Progenitor cell of endocrine pancreas (in vitro differentiated cells): ENCODE measurements at regions not wholly inside any gene's neighbourhood (a gene's known extent, or its start where the extent isn't known, plus 50 kb on each side); places are given as distances from the start of the nearest gene placed in this dataset.

Experiments
- DNase-seq: peaks from one replicate; pipeline ENCODE4 v3.0.0; 2021; ENCODE audit warnings: low spot score; ENCODE audit not compliant: unreplicated experiment
- H3K27ac Mint-ChIP-seq: 2 replicates; pipeline ENCODE4 v1.8.0; 2021; ENCODE audit warnings: mild to moderate bottlenecking, moderate library complexity, mixed read lengths
- H3K27me3 Mint-ChIP-seq: 2 replicates; pipeline ENCODE4 v1.8.0; 2021; ENCODE audit warnings: mixed read lengths
- H3K36me3 Mint-ChIP-seq: 2 replicates; pipeline ENCODE4 v1.8.0; 2022; ENCODE audit warnings: mixed read lengths; ENCODE audit not compliant: insufficient read depth
- H3K4me1 Mint-ChIP-seq: 2 replicates; pipeline ENCODE4 v1.8.0; 2021; ENCODE audit warnings: low read depth, mixed read lengths
- H3K4me3 Mint-ChIP-seq: 2 replicates; pipeline ENCODE4 v1.8.0; 2021; ENCODE audit warnings: low read depth, mild to moderate bottlenecking, moderate library complexity, mixed read lengths
- H3K9me3 Mint-ChIP-seq: 2 replicates; pipeline ENCODE4 v1.8.0; 2021; ENCODE audit warnings: low read depth, mixed read lengths
- CTCF ChIP-seq: fragments of 200-600 bp; sonication (generic); IDR thresholded peaks from one replicate; pipeline ENCODE4 v1.5.0; 2021; ENCODE audit warnings: antibody characterized with exemption, mild to moderate bottlenecking; ENCODE audit not compliant: unreplicated experiment

GRCh38 chr3:118412503-118412902 lies 622.1 kb downstream of the IGSF11 start:
- Mint-ChIP-seq H3K36me3 (no peaks in the 10 kb centered on the region), H3K9me3 (peaks cover 17% of the 10 kb centered on the region), H3K4me3 (no peak overlapping the region), H3K4me1 (no peaks in the 10 kb centered on the region), H3K27me3 (no peaks in the 10 kb centered on the region), H3K27ac (no peak overlapping the region)
- TF ChIP-seq CTCF = no peak
- no peak for DNase-seq

GRCh38 chr3:118425272-118425837 lies 609.3 kb downstream of the IGSF11 start:
- Mint-ChIP-seq H3K4me3 (no peak overlapping the region), H3K27ac (no peak overlapping the region), H3K9me3 (peaks cover 3% of the 10 kb centered on the region)

GRCh38 chr3:118433825-118434224 lies 600.8 kb downstream of the IGSF11 start:
- Mint-ChIP-seq H3K27me3 (no peaks in the 10 kb centered on the region), H3K4me3 (no peak overlapping the region), H3K36me3 (no peaks in the 10 kb centered on the region), H3K4me1 (peaks cover 8% of the 10 kb centered on the region), H3K9me3 (peaks cover 4% of the 10 kb centered on the region), H3K27ac (peak overlapping the region; percentile 23)
- TF ChIP-seq CTCF = no peak
- DNase-seq = no peak

More at GRCh38 chr3:118425272-118425837, 609.3 kb downstream of the IGSF11 start:
- no peaks in the 10 kb centered on the region for H3K36me3 Mint-ChIP-seq
- no peaks in the 10 kb centered on the region for H3K4me1 Mint-ChIP-seq
- no peak for TF ChIP-seq CTCF
- H3K27me3 Mint-ChIP-seq = no peaks in the 10 kb centered on the region
- no peak for DNase-seq

- H3K27me3 Mint-ChIP-seq = no peaks in the 10 kb centered on the region
- no peak overlapping the region for H3K4me3 Mint-ChIP-seq
- no peak for DNase-seq
- peaks cover 8% of the 10 kb centered on the region for H3K4me1 Mint-ChIP-seq
- no peak for TF ChIP-seq CTCF
- H3K27ac Mint-ChIP-seq = no peak overlapping the region
- peaks cover 4% of the 10 kb centered on the region for H3K9me3 Mint-ChIP-seq
- no peaks in the 10 kb centered on the region for H3K36me3 Mint-ChIP-seq
These were observed 598.7 kb downstream of the IGSF11 start for GRCh38 chr3:118435851-118436350.

GRCh38 chr3:118436697-118437262 lies 597.9 kb downstream of the IGSF11 start:
- Mint-ChIP-seq H3K27me3 (no peaks in the 10 kb centered on the region), H3K4me3 (no peak overlapping the region), H3K4me1 (peaks cover 8% of the 10 kb centered on the region), H3K27ac (no peak overlapping the region), H3K36me3 (no peaks in the 10 kb centered on the region), H3K9me3 (peaks cover 3% of the 10 kb centered on the region)
- TF ChIP-seq CTCF = no peak
- DNase-seq = no peak
